DOHH2 (cell line): ENCODE measurements at regions not wholly inside any gene's neighbourhood (a gene's known extent, or its start where the extent isn't known, plus 50 kb on each side); places are given as distances from the start of the nearest gene placed in this dataset.

Experiments
- H3F3A ChIP-seq: fragments of 200-600 bp; sonication (generic), shearing (Covaris generic); 2 replicates; pipeline ENCODE4 v1.6.0; 2016; ENCODE audit warnings: antibody characterized with exemption, mild to moderate bottlenecking; ENCODE audit not compliant: control insufficient read depth, insufficient read depth
- H3K27ac ChIP-seq: fragments of 200-600 bp; sonication (generic); 2 replicates; pipeline ENCODE4 v1.5.1; 2014; ENCODE audit warnings: low read depth, mild to moderate bottlenecking, low read length, moderate library complexity
- H3K27me3 ChIP-seq: fragments of 200-600 bp; sonication (generic); 2 replicates; pipeline ENCODE4 v1.6.1; 2014; ENCODE audit warnings: mild to moderate bottlenecking, low read length, mixed read lengths; ENCODE audit not compliant: control insufficient read depth
- H3K36me3 ChIP-seq: fragments of 200-600 bp; sonication (generic); 2 replicates; pipeline ENCODE4 v1.6.1; 2014; ENCODE audit warnings: mild to moderate bottlenecking, low read length, moderate library complexity, mixed read lengths; ENCODE audit not compliant: control insufficient read depth
- H3K4me1 ChIP-seq: fragments of 200-600 bp; sonication (generic); 2 replicates; pipeline ENCODE4 v1.6.1; 2014; ENCODE audit warnings: mild to moderate bottlenecking, low read length, mixed read lengths; ENCODE audit not compliant: control insufficient read depth
- H3K4me2 ChIP-seq: fragments of 200-600 bp; sonication (generic); 2 replicates; pipeline ENCODE4 v1.6.0; 2014; ENCODE audit warnings: mild to moderate bottlenecking, low read length, moderate library complexity
- H3K4me3 ChIP-seq: fragments of 200-600 bp; sonication (generic); 2 replicates; pipeline ENCODE4 v1.5.1; 2014; ENCODE audit warnings: mild to moderate bottlenecking, low read length, mixed read lengths
- H3K79me2 ChIP-seq: fragments of 200-600 bp; sonication (generic); 2 replicates; pipeline ENCODE4 v1.6.1; 2014; ENCODE audit warnings: mild to moderate bottlenecking, low read length, mixed read lengths; ENCODE audit not compliant: control insufficient read depth
- H3K9me2 ChIP-seq: fragments of 200-600 bp; sonication (generic); replicated peaks from 2 replicates; pipeline ENCODE4 v1.6.1; 2014; ENCODE audit warnings: mild to moderate bottlenecking, low read length, mixed read lengths; ENCODE audit not compliant: control insufficient read depth
- H3K9me3 ChIP-seq: fragments of 200-600 bp; sonication (generic); 2 replicates; pipeline ENCODE4 v1.6.1; 2014; ENCODE audit warnings: antibody characterized with exemption, low read length, mixed read lengths; ENCODE audit not compliant: control insufficient read depth, insufficient read depth
- H4K20me1 ChIP-seq: fragments of 200-600 bp; sonication (generic); 2 replicates; pipeline ENCODE4 v1.6.0; 2014; ENCODE audit warnings: low read depth, mild to moderate bottlenecking, antibody characterized with exemption, low read length, moderate library complexity; ENCODE audit not compliant: control insufficient read depth, insufficient read depth
- CTCF ChIP-seq: fragments of 200-600 bp; sonication (generic); IDR thresholded peaks from one replicate; pipeline ENCODE4 v1.5.1; 2014; ENCODE audit warnings: antibody characterized with exemption, mild to moderate bottlenecking, low read depth, low read length; ENCODE audit not compliant: poor library complexity, severe bottlenecking
- EZH2phosphoT487 ChIP-seq: fragments of 200-600 bp; sonication (generic); IDR thresholded peaks from 2 replicates; pipeline ENCODE4 v1.6.1; 2017; ENCODE audit warnings: borderline replicate concordance, mild to moderate bottlenecking, antibody characterized with exemption, low read length, moderate library complexity, mixed read lengths

- Histone ChIP-seq H3K27me3 (no peaks in the 10 kb centered on the region), H3K9me3 (no peaks in the 10 kb centered on the region), H3K36me3 (no peaks in the 10 kb centered on the region), H3K4me3 (no peak overlapping the region), H3K9me2 (no peaks in the 10 kb centered on the region), H3F3A (no peaks in the 10 kb centered on the region), H3K4me1 (no peaks in the 10 kb centered on the region), H4K20me1 (no peaks in the 10 kb centered on the region), H3K4me2 (no peak overlapping the region), H3K79me2 (no peaks in the 10 kb centered on the region), H3K27ac (no peak overlapping the region)
- no peak for TF ChIP-seq EZH2phosphoT487
- TF ChIP-seq CTCF: no peak
Observed at GRCh38 chr11:134864233-134864967, 452.4 kb upstream of the B3GAT1 start.

GRCh38 chr11:134863294-134863693 is 451.3 kb upstream of the B3GAT1 start:
- Histone ChIP-seq H3K9me3 (no peaks in the 10 kb centered on the region), H3K36me3 (no peaks in the 10 kb centered on the region), H3K27me3 (no peaks in the 10 kb centered on the region), H3K9me2 (no peaks in the 10 kb centered on the region), H3K27ac (no peak overlapping the region), H3K4me3 (no peak overlapping the region), H3F3A (no peaks in the 10 kb centered on the region), H4K20me1 (no peaks in the 10 kb centered on the region), H3K4me1 (no peaks in the 10 kb centered on the region), H3K79me2 (no peaks in the 10 kb centered on the region), H3K4me2 (no peak overlapping the region)
- TF ChIP-seq CTCF: no peak
- no peak for TF ChIP-seq EZH2phosphoT487

GRCh38 chr11:134862587-134863195 is 450.6 kb upstream of the B3GAT1 start:
- Histone ChIP-seq H3K4me2 (no peak overlapping the region), H3K4me1 (no peaks in the 10 kb centered on the region)
- no peak for TF ChIP-seq CTCF
- no peak for TF ChIP-seq EZH2phosphoT487

More at GRCh38 chr11:134862587-134863195, 450.6 kb upstream of the B3GAT1 start:
- H4K20me1 ChIP-seq: no peaks in the 10 kb centered on the region
- H3K27ac ChIP-seq: no peak overlapping the region
- H3K9me3 ChIP-seq: no peaks in the 10 kb centered on the region
- H3K36me3 ChIP-seq: no peaks in the 10 kb centered on the region
- H3K79me2 ChIP-seq: no peaks in the 10 kb centered on the region
- no peaks in the 10 kb centered on the region for H3F3A ChIP-seq
- H3K9me2 ChIP-seq: no peaks in the 10 kb centered on the region
- no peaks in the 10 kb centered on the region for H3K27me3 ChIP-seq
- H3K4me3 ChIP-seq: no peak overlapping the region
